ENCODE measurements at regions not wholly inside any gene's neighbourhood (a gene's known extent, or its start where the extent isn't known, plus 50 kb on each side); places are given as distances from the start of the nearest gene placed in this dataset.

- H3K4me3 ChIP-seq = no peak overlapping the region
- WGBS, 4 donors = 94 to 95% (median 94%) methylated on average over 12 of the region's 12 CpGs
- H3K27ac ChIP-seq = no peak overlapping the region
- no peaks in the 10 kb centered on the region for H3K9me3 ChIP-seq
- H3K4me1 ChIP-seq = peaks cover 0 to 25% (median 15%) of the 10 kb centered on the region in 12 donors
- peak in 1 of 5 donors; percentile 51 for DNase-seq
- ATAC-seq = no peak
- TF ChIP-seq, protein P1, sequence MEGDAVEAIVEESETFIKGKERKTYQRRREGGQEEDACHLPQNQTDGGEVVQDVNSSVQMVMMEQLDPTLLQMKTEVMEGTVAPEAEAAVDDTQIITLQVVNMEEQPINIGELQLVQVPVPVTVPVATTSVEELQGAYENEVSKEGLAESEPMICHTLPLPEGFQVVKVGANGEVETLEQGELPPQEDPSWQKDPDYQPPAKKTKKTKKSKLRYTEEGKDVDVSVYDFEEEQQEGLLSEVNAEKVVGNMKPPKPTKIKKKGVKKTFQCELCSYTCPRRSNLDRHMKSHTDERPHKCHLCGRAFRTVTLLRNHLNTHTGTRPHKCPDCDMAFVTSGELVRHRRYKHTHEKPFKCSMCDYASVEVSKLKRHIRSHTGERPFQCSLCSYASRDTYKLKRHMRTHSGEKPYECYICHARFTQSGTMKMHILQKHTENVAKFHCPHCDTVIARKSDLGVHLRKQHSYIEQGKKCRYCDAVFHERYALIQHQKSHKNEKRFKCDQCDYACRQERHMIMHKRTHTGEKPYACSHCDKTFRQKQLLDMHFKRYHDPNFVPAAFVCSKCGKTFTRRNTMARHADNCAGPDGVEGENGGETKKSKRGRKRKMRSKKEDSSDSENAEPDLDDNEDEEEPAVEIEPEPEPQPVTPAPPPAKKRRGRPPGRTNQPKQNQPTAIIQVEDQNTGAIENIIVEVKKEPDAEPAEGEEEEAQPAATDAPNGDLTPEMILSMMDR (IDR thresholded peaks at IDR 0.05) = no peak
- TF ChIP-seq POLR2A (IDR thresholded peaks at IDR 0.05) = no peak
- H3K27me3 ChIP-seq = no peaks in the 10 kb centered on the region
- intact Hi-C loops (cut with DNase I) = loop anchor here in 3 of 10 donors (5.0 to 10.0 kb wide), 3 partner anchors 207 to 226 kb away; partner anchors contain the start of gene IER5L (in 2 of the 3)
- no peaks in the 10 kb centered on the region for H3K36me3 ChIP-seq
Observed at GRCh38 chr9:129381481-129381957, 203.5 kb upstream of the IER5L start.

GRCh38 chr9:129380961-129381401 is 202.9 kb upstream of the IER5L start:
- Histone ChIP-seq H3K27me3 (no peaks in the 10 kb centered on the region), H3K27ac (no peak overlapping the region), H3K4me1 (peaks cover 0 to 25% (median 15%) of the 10 kb centered on the region in 12 donors), H3K4me3 (no peak overlapping the region), H3K9me3 (no peaks in the 10 kb centered on the region), H3K36me3 (no peaks in the 10 kb centered on the region)
- ATAC-seq = no peak
- intact Hi-C loops (cut with DNase I) = loop anchor here in 3 of 10 donors (5.0 to 10.0 kb wide), 3 partner anchors 206 to 226 kb away; partner anchors contain the start of gene IER5L (in 2 of the 3)
- peak in 1 of 5 donors; percentile 33 for DNase-seq
- WGBS, 4 donors = 95 to 98% (median 96%) methylated on average over 9 of the region's 9 CpGs
- TF ChIP-seq, protein P1 (IDR thresholded peaks at IDR 0.05) = no peak
- no peak for TF ChIP-seq POLR2A (IDR thresholded peaks at IDR 0.05)

DNA sequence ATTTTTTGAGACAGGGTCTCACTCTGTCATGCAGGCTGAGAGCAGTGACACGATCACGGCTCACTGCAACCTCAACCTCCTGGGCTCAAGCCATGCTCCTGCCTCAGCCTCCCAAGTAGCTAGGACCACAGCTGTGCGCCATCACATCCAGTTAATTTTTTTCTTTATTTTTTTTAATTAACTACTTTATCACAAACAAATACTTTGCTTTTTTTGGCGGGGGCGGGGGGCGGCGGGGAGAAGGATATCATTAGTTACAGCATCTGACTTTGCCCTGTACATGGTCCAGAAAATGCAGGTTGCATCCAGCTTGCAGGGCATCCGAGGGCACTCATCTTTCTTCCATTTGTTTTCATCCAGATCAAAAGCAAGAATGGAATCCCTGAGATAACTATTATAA is 201.8 kb upstream of the IER5L start:
- ATAC-seq (no peak), DNase-seq (peak in 1 of 5 donors; percentile 8)
- intact Hi-C loops (cut with DNase I) = loop anchor here in 3 of 10 donors (5.0 to 10.0 kb wide), 3 partner anchors 205 to 227 kb away; partner anchors contain the start of gene IER5L (in 2 of the 3)
- Histone ChIP-seq H3K27me3 (no peaks in the 10 kb centered on the region), H3K9me3 (no peaks in the 10 kb centered on the region), H3K4me1 (peaks cover 0 to 25% (median 15%) of the 10 kb centered on the region in 12 donors), H3K27ac (no peak overlapping the region), H3K4me3 (no peak overlapping the region), H3K36me3 (no peaks in the 10 kb centered on the region)
- WGBS, 4 donors = 76 to 89% (median 80%) methylated on average over 8 of the region's 8 CpGs
- TF ChIP-seq, protein P1 (IDR thresholded peaks at IDR 0.05) = no peak
- TF ChIP-seq POLR2A (IDR thresholded peaks at IDR 0.05) = no peak

- 88 to 94% (median 91%) methylated on average over 16 of the region's 16 CpGs for WGBS, 4 donors
- intact Hi-C loops (cut with DNase I) = no loop called here
- no peak overlapping the region for H3K27ac ChIP-seq
Observed at GRCh38 chr9:129379181-129379836, 201.2 kb upstream of the IER5L start.

More at GRCh38 chr9:129379181-129379836, 201.2 kb upstream of the IER5L start:
- TF ChIP-seq, protein P1 (IDR thresholded peaks at IDR 0.05) = no peak
- no peak for TF ChIP-seq POLR2A (IDR thresholded peaks at IDR 0.05)
- Histone ChIP-seq H3K27me3 (no peaks in the 10 kb centered on the region), H3K4me1 (peaks cover 0 to 22% (median 15%) of the 10 kb centered on the region in 12 donors), H3K9me3 (no peaks in the 10 kb centered on the region), H3K4me3 (no peak overlapping the region), H3K36me3 (no peaks in the 10 kb centered on the region)
- ATAC-seq (no peak), DNase-seq (peak in 1 of 5 donors; percentile 26)

Measured in heart left ventricle (tissue), 16 donors.